ENCODE measurements at regions not wholly inside any gene's neighbourhood (a gene's known extent, or its start where the extent isn't known, plus 50 kb on each side); places are given as distances from the start of the nearest gene placed in this dataset.

DNA sequence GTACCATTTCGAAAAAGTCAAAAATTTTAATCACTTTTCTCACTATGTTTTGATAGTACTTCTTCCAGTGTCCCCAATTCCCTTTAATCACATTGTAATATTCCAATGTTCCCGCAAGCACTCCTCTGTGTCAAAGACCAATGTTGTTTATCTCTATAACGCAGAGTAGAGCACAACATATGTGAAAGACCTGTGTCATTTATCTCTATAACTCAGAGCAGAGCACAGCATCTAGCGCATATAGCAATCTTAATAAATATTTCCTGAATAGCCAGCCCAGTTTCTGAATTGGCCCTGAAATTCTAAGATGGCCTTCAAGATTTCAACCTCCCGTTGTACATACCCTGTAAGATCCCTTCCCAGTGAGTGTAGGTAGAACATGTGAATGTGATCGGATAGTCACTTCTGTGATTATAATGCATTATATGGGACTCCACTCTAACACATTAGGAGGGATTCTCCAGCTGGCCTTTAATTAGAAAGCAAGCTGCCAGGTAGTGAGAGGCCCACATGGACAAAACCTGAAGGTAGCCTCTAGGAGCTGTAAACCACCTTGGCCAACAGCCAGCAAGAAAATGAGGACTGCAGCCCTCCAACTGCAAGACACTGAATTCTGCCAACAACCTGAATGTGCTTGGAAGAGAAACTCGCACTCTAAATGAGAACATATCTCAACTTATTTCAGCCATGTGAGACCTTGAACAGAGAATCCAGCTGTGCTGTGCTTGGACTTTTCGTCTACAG, 238.8 kb upstream of the SYT10 start:
- Histone ChIP-seq H3K36me3 (no peaks in the 10 kb centered on the region), H3K9me3 (no peaks in the 10 kb centered on the region), H3K4me3 (no peak overlapping the region), H3K27ac (no peak overlapping the region), H3K4me1 (no peaks in the 10 kb centered on the region), H3K27me3 (no peaks in the 10 kb centered on the region)
- TF ChIP-seq CTCF (IDR thresholded peaks at IDR 0.05) (no peak), POLR2AphosphoS5 (IDR thresholded peaks at IDR 0.05) (no peak), EP300 (IDR thresholded peaks at IDR 0.05) (no peak), POLR2A (IDR thresholded peaks at IDR 0.05) (no peak)
- WGBS, 2 donors: 86 to 88% methylated on average over 8 of the region's 8 CpGs
- no peak for DNase-seq
- ATAC-seq (ENCODE audit: low FRiP score in 2 of 2): no peak

- WGBS, 2 donors: 95 to 97% methylated on average over 1 of the region's 1 CpG
- ATAC-seq (ENCODE audit: low FRiP score in 2 of 2) (no peak), DNase-seq (no peak)
- no peak for TF ChIP-seq EP300 (IDR thresholded peaks at IDR 0.05)
- TF ChIP-seq POLR2AphosphoS5 (IDR thresholded peaks at IDR 0.05): no peak
- TF ChIP-seq POLR2A (IDR thresholded peaks at IDR 0.05): no peak
- no peak for TF ChIP-seq CTCF (IDR thresholded peaks at IDR 0.05)
- H3K9me3 ChIP-seq: no peaks in the 10 kb centered on the region
- no peaks in the 10 kb centered on the region for H3K4me1 ChIP-seq
- no peak overlapping the region for H3K4me3 ChIP-seq
- no peak overlapping the region for H3K27ac ChIP-seq
- no peaks in the 10 kb centered on the region for H3K27me3 ChIP-seq
- no peaks in the 10 kb centered on the region for H3K36me3 ChIP-seq
Observed at GRCh38 chr12:33690562-33690961, 250.9 kb upstream of the SYT10 start.

DNA sequence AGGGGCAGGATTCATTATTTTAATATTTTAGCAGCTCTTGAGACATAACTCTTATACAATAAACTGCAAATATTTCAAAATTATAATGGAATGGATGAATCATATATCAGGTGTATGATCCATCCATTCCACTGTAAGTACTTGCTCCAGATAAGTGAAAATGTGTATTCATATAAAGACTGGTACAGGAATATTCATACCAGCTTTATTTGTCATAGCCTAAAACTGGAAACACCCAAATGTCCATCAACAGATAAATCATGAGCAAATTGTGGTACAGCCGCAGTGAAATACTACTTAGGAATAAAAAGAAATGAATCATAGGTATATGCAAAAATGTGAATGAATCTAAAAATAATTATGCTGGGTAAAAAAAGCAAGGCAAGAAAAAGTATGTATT, 263.6 kb upstream of the SYT10 start:
- DNase-seq: no peak
- no peak for TF ChIP-seq CTCF (IDR thresholded peaks at IDR 0.05)
- no peak for TF ChIP-seq POLR2A (IDR thresholded peaks at IDR 0.05)
- no peak for TF ChIP-seq EP300 (IDR thresholded peaks at IDR 0.05)
- TF ChIP-seq POLR2AphosphoS5 (IDR thresholded peaks at IDR 0.05): no peak
- Histone ChIP-seq H3K27ac (no peak overlapping the region), H3K4me3 (no peak overlapping the region), H3K9me3 (no peaks in the 10 kb centered on the region), H3K4me1 (no peaks in the 10 kb centered on the region), H3K36me3 (no peaks in the 10 kb centered on the region), H3K27me3 (no peaks in the 10 kb centered on the region)
- ATAC-seq (ENCODE audit: low FRiP score in 2 of 2): no peak
- WGBS, 2 donors: 89 to 92% methylated on average over 1 of the region's 1 CpG

DNA sequence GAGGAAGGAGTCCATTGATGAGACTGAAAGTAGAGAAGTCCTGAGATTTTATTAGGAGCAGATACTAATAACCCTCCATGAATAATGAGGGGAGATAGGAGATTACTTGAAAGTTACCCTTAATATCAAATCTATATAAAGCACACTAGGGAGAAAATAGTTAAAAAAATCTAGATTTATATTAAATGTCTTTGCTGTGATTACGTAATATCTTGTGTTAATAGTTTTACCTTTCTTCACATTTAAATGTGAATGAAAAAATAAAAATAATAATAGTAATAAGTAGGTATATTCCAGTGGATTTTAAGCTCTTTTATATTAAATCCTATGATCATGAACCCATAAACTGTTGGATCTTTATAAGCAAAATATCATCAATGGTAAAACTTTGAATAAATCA, 267.3 kb upstream of the SYT10 start:
- no peaks in the 10 kb centered on the region for H3K27me3 ChIP-seq
- H3K9me3 ChIP-seq: no peaks in the 10 kb centered on the region
- DNase-seq (no peak), ATAC-seq (ENCODE audit: low FRiP score in 2 of 2) (no peak)
- H3K36me3 ChIP-seq: no peaks in the 10 kb centered on the region
- 90 to 97% methylated on average over 1 of the region's 1 CpG for WGBS, 2 donors
- no peak for TF ChIP-seq POLR2A (IDR thresholded peaks at IDR 0.05)
- no peak for TF ChIP-seq EP300 (IDR thresholded peaks at IDR 0.05)
- no peak for TF ChIP-seq CTCF (IDR thresholded peaks at IDR 0.05)
- TF ChIP-seq POLR2AphosphoS5 (IDR thresholded peaks at IDR 0.05): no peak
- H3K4me3 ChIP-seq: no peak overlapping the region
- no peak overlapping the region for H3K27ac ChIP-seq
- no peaks in the 10 kb centered on the region for H3K4me1 ChIP-seq

GRCh38 chr12:33708935-33709334, 269.3 kb upstream of the SYT10 start:
- ATAC-seq (ENCODE audit: low FRiP score in 2 of 2) (no peak), DNase-seq (no peak)
- TF ChIP-seq EP300 (IDR thresholded peaks at IDR 0.05): no peak
- TF ChIP-seq POLR2A (IDR thresholded peaks at IDR 0.05): no peak
- TF ChIP-seq CTCF (IDR thresholded peaks at IDR 0.05): no peak
- no peak for TF ChIP-seq POLR2AphosphoS5 (IDR thresholded peaks at IDR 0.05)
- no peak overlapping the region for H3K4me3 ChIP-seq
- H3K36me3 ChIP-seq: no peaks in the 10 kb centered on the region
- no peak overlapping the region for H3K27ac ChIP-seq
- 70 to 76% methylated on average over 3 of the region's 3 CpGs for WGBS, 2 donors
- H3K9me3 ChIP-seq: no peaks in the 10 kb centered on the region
- H3K27me3 ChIP-seq: no peaks in the 10 kb centered on the region
- no peaks in the 10 kb centered on the region for H3K4me1 ChIP-seq
